ENCODE measurements at regions not wholly inside any gene's neighbourhood (a gene's known extent, or its start where the extent isn't known, plus 50 kb on each side); places are given as distances from the start of the nearest gene placed in this dataset.
"Not testable (repeated sequence)": the region's sequence is repeated elsewhere in the genome, so short reads cannot be mapped to it uniquely, and the experiment has no call there.

DNA sequence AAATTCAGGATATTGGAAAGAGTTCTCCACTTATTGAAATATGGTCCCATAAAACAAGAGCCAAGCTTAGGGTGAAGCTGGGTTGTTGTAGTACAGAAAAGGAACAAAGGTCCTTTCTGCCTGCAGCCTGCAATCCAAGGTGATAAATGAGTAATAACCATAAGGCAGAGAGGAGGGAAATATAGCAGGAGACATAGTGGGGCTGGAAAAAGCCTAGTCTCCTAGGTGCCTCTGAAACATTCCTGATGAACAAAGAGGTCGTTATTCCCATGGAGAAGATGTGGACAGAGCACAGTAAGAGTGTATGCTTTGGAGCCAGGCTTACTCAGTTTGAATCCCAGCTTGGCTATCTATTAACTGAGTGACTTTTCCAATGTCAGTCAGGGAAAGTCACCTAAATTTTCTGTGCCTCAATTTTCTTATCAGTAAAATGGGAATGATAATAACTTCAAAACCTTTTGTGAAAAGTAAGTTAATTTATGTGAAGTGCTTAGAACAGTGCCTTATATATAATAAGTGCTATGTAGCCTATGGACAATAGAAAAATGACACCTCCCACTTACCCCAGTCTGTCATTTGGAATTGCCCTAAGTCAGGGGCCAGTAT, 110.8 kb upstream of the GRIN3A start:
- H3K27ac ChIP-seq (ENCODE audit: low read depth in 1 of 2, low read length in 2 of 2): no peak overlapping the region
- ATAC-seq (ENCODE audit: low FRiP score) (no peak), DNase-seq (no peak)
- no peaks in the 10 kb centered on the region for H3K27me3 ChIP-seq (ENCODE audit: control insufficient read depth in 1 of 2, insufficient read depth in 2 of 2, low read length in 1 of 2)
- H3K9me3 ChIP-seq (ENCODE audit: control insufficient read depth, low read length): no peaks in the 10 kb centered on the region
- no peak overlapping the region for H3K4me3 ChIP-seq (ENCODE audit: low read length in 2 of 2)
- intact Hi-C loops (cut with DNase I): no loop called here
- 29 to 44% methylated on average over 1 of the region's 1 CpG for WGBS, 2 donors
- H3K4me1 ChIP-seq (ENCODE audit: control insufficient read depth in 1 of 2, insufficient read depth in 2 of 2, low read length in 2 of 2): no peaks in the 10 kb centered on the region
- H3K36me3 ChIP-seq (ENCODE audit: control insufficient read depth in 1 of 2, insufficient read depth in 2 of 2, low read length in 1 of 2): no peaks in the 10 kb centered on the region

- no peak for DNase-seq
- H3K4me3 ChIP-seq (ENCODE audit: low read length in 2 of 2): no peak overlapping the region
- no peaks in the 10 kb centered on the region for H3K9me3 ChIP-seq (ENCODE audit: control insufficient read depth, low read length)
- intact Hi-C loops (cut with DNase I): no loop called here
- H3K36me3 ChIP-seq (ENCODE audit: control insufficient read depth in 1 of 2, insufficient read depth in 2 of 2, low read length in 1 of 2): no peaks in the 10 kb centered on the region
- ATAC-seq (ENCODE audit: low FRiP score): no peak
- no peak overlapping the region for H3K27ac ChIP-seq (ENCODE audit: low read depth in 1 of 2, low read length in 2 of 2)
- no peaks in the 10 kb centered on the region for H3K27me3 ChIP-seq (ENCODE audit: control insufficient read depth in 1 of 2, insufficient read depth in 2 of 2, low read length in 1 of 2)
- no peaks in the 10 kb centered on the region for H3K4me1 ChIP-seq (ENCODE audit: control insufficient read depth in 1 of 2, insufficient read depth in 2 of 2, low read length in 2 of 2)
- WGBS, 2 donors: 22 to 28% methylated on average over 6 of the region's 6 CpGs
Observed at GRCh38 chr9:101848485-101848919, 110.1 kb upstream of the GRIN3A start.

DNA sequence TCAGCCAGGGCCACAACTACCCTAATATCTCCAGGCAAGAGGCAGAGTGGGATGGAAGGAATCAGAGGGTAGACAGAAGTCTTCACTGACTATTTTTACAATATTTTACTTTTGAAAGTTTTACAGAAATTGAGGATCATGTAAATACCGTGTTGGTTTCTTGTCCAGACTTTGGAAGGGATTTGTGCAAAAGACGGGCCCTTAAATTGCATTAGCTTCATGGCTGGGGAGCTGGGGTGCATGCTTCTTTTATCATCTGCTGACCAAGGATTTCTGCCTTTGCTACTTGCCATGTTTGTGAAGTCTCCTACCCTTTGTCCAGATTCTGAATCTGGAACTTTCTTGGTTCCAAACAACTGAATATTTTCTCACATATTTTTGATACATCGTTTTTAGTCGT, 107.7 kb upstream of the GRIN3A start:
- intact Hi-C loops (cut with DNase I): no loop called here
- H3K4me3 ChIP-seq (ENCODE audit: low read length in 2 of 2): no peak overlapping the region
- no peak overlapping the region for H3K27ac ChIP-seq (ENCODE audit: low read depth in 1 of 2, low read length in 2 of 2)
- H3K27me3 ChIP-seq (ENCODE audit: control insufficient read depth in 1 of 2, insufficient read depth in 2 of 2, low read length in 1 of 2): no peaks in the 10 kb centered on the region
- 86 to 87% methylated on average over 4 of the region's 4 CpGs for WGBS, 2 donors
- H3K36me3 ChIP-seq (ENCODE audit: control insufficient read depth in 1 of 2, insufficient read depth in 2 of 2, low read length in 1 of 2): no peaks in the 10 kb centered on the region
- no peaks in the 10 kb centered on the region for H3K9me3 ChIP-seq (ENCODE audit: control insufficient read depth, low read length)
- H3K4me1 ChIP-seq (ENCODE audit: control insufficient read depth in 1 of 2, insufficient read depth in 2 of 2, low read length in 2 of 2): no peaks in the 10 kb centered on the region
- ATAC-seq (ENCODE audit: low FRiP score) (no peak), DNase-seq (no peak)

GRCh38 chr9:101840694-101841188, 102.3 kb upstream of the GRIN3A start:
- Histone ChIP-seq H3K4me1 (ENCODE audit: control insufficient read depth in 1 of 2, insufficient read depth in 2 of 2, low read length in 2 of 2) (no peaks in the 10 kb centered on the region), H3K27me3 (ENCODE audit: control insufficient read depth in 1 of 2, insufficient read depth in 2 of 2, low read length in 1 of 2) (no peaks in the 10 kb centered on the region), H3K36me3 (ENCODE audit: control insufficient read depth in 1 of 2, insufficient read depth in 2 of 2, low read length in 1 of 2) (no peaks in the 10 kb centered on the region), H3K9me3 (ENCODE audit: control insufficient read depth, low read length) (no peaks in the 10 kb centered on the region), H3K27ac (ENCODE audit: low read depth in 1 of 2, low read length in 2 of 2) (no peak overlapping the region), H3K4me3 (ENCODE audit: low read length in 2 of 2) (no peak overlapping the region)
- DNase-seq (no peak), ATAC-seq (ENCODE audit: low FRiP score) (no peak)
- intact Hi-C loops (cut with DNase I): no loop called here

DNA sequence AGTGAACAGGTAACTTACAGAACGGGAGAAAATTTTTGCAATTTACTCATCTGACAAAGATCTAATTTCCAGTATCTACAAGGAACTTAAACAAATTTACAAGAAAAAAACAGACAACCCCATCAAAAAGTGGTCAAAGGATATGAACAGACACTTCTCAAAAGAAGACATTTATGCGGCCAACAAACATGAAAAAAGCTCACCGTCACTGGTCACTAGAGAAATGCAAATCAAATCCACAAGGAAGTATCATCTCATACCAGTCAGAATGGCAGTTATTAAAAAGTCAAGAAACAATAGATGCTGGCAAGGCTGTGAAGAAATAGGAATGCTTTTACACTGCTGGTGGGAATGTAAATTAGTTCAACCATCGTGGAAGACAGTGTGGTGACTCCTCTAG, 100.5 kb upstream of the GRIN3A start:
- H3K36me3 ChIP-seq (ENCODE audit: control insufficient read depth in 1 of 2, insufficient read depth in 2 of 2, low read length in 1 of 2); ATAC-seq (ENCODE audit: low FRiP score); H3K4me1 ChIP-seq (ENCODE audit: control insufficient read depth in 1 of 2, insufficient read depth in 2 of 2, low read length in 2 of 2); H3K27ac ChIP-seq (ENCODE audit: low read depth in 1 of 2, low read length in 2 of 2); intact Hi-C loops (cut with DNase I); H3K4me3 ChIP-seq (ENCODE audit: low read length in 2 of 2); H3K27me3 ChIP-seq (ENCODE audit: control insufficient read depth in 1 of 2, insufficient read depth in 2 of 2, low read length in 1 of 2); DNase-seq; H3K9me3 ChIP-seq (ENCODE audit: control insufficient read depth, low read length): not testable (repeated sequence)
- 78 to 82% methylated on average over 4 of the region's 4 CpGs for WGBS, 2 donors

- Histone ChIP-seq H3K4me3 (ENCODE audit: low read length in 2 of 2) (no peak overlapping the region), H3K4me1 (ENCODE audit: control insufficient read depth in 1 of 2, insufficient read depth in 2 of 2, low read length in 2 of 2) (no peaks in the 10 kb centered on the region), H3K27ac (ENCODE audit: low read depth in 1 of 2, low read length in 2 of 2) (no peak overlapping the region), H3K27me3 (ENCODE audit: control insufficient read depth in 1 of 2, insufficient read depth in 2 of 2, low read length in 1 of 2) (no peaks in the 10 kb centered on the region), H3K9me3 (ENCODE audit: control insufficient read depth, low read length) (peaks cover 1% of the 10 kb centered on the region), H3K36me3 (ENCODE audit: control insufficient read depth in 1 of 2, insufficient read depth in 2 of 2, low read length in 1 of 2) (no peaks in the 10 kb centered on the region)
- DNase-seq (no peak), ATAC-seq (ENCODE audit: low FRiP score) (no peak)
- WGBS, 2 donors: 38 to 56% methylated on average over 2 of the region's 2 CpGs
- intact Hi-C loops (cut with DNase I): no loop called here
Observed at GRCh38 chr9:101836021-101836420, 97.6 kb upstream of the GRIN3A start.

- ATAC-seq (ENCODE audit: low FRiP score): no peak
Observed at GRCh38 chr9:101832486-101832885, 94.0 kb upstream of the GRIN3A start.

DNA sequence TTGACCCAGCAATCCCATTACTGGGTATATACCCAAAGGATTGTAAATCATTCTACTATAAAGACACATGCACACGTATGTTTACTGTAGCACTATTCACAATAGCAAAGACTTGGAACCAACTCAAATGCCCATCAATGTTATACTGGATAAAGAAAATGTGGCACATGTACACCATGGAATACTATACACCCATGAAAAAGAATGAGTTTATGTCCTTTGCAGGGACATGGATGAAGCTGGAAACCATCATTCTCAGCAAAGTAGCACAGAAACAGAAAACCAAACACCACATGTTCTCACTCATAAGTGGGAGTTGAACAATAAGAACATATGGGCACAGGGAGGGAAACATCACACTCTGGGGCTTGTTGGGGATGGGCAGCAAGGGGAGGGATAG, 83.0 kb upstream of the GRIN3A start:
- ATAC-seq (ENCODE audit: low FRiP score); DNase-seq; H3K36me3 ChIP-seq (ENCODE audit: control insufficient read depth in 1 of 2, insufficient read depth in 2 of 2, low read length in 1 of 2); H3K27me3 ChIP-seq (ENCODE audit: control insufficient read depth in 1 of 2, insufficient read depth in 2 of 2, low read length in 1 of 2); intact Hi-C loops (cut with DNase I); H3K27ac ChIP-seq (ENCODE audit: low read depth in 1 of 2, low read length in 2 of 2); H3K4me1 ChIP-seq (ENCODE audit: control insufficient read depth in 1 of 2, insufficient read depth in 2 of 2, low read length in 2 of 2); H3K9me3 ChIP-seq (ENCODE audit: control insufficient read depth, low read length); H3K4me3 ChIP-seq (ENCODE audit: low read length in 2 of 2): not testable (repeated sequence)
- 83 to 96% methylated on average over 1 of the region's 1 CpG for WGBS, 2 donors

More at GRCh38 chr9:101832486-101832885, 94.0 kb upstream of the GRIN3A start:
- H3K27ac ChIP-seq (ENCODE audit: low read depth in 1 of 2, low read length in 2 of 2): no peak overlapping the region
- peaks cover 1% of the 10 kb centered on the region for H3K9me3 ChIP-seq (ENCODE audit: control insufficient read depth, low read length)
- H3K4me3 ChIP-seq (ENCODE audit: low read length in 2 of 2): no peak overlapping the region
- H3K27me3 ChIP-seq (ENCODE audit: control insufficient read depth in 1 of 2, insufficient read depth in 2 of 2, low read length in 1 of 2): no peaks in the 10 kb centered on the region
- H3K4me1 ChIP-seq (ENCODE audit: control insufficient read depth in 1 of 2, insufficient read depth in 2 of 2, low read length in 2 of 2): no peaks in the 10 kb centered on the region
- H3K36me3 ChIP-seq (ENCODE audit: control insufficient read depth in 1 of 2, insufficient read depth in 2 of 2, low read length in 1 of 2): no peaks in the 10 kb centered on the region
- DNase-seq: no peak
- intact Hi-C loops (cut with DNase I): no loop called here

- H3K27ac ChIP-seq (ENCODE audit: low read depth in 1 of 2, low read length in 2 of 2); H3K4me1 ChIP-seq (ENCODE audit: control insufficient read depth in 1 of 2, insufficient read depth in 2 of 2, low read length in 2 of 2); H3K27me3 ChIP-seq (ENCODE audit: control insufficient read depth in 1 of 2, insufficient read depth in 2 of 2, low read length in 1 of 2); DNase-seq; ATAC-seq (ENCODE audit: low FRiP score); intact Hi-C loops (cut with DNase I); H3K36me3 ChIP-seq (ENCODE audit: control insufficient read depth in 1 of 2, insufficient read depth in 2 of 2, low read length in 1 of 2); H3K4me3 ChIP-seq (ENCODE audit: low read length in 2 of 2); H3K9me3 ChIP-seq (ENCODE audit: control insufficient read depth, low read length): not testable (repeated sequence)
Observed at GRCh38 chr9:101820983-101821382, 82.5 kb upstream of the GRIN3A start.
